NCI-H446 treated with DMSO at 0.1 percent for 48 hours (cell line): ENCODE measurements at regions not wholly inside any gene's neighbourhood (a gene's known extent, or its start where the extent isn't known, plus 50 kb on each side); places are given as distances from the start of the nearest gene placed in this dataset.
"Not testable (repeated sequence)": the region's sequence is repeated elsewhere in the genome, so short reads cannot be mapped to it uniquely, and the experiment has no call there.

Experiments
- DNase-seq: peaks from one replicate; lab custom pipeline; 2025; lab: John Stamatoyannopoulos, UW

GRCh38 chr2:239866350-239866749 is 158.8 kb downstream of the NDUFA10 start:
- DNase-seq = no peak

- DNase-seq = not testable (repeated sequence)
Observed at GRCh38 chr2:239865856-239866255, 159.3 kb downstream of the NDUFA10 start.

DNA sequence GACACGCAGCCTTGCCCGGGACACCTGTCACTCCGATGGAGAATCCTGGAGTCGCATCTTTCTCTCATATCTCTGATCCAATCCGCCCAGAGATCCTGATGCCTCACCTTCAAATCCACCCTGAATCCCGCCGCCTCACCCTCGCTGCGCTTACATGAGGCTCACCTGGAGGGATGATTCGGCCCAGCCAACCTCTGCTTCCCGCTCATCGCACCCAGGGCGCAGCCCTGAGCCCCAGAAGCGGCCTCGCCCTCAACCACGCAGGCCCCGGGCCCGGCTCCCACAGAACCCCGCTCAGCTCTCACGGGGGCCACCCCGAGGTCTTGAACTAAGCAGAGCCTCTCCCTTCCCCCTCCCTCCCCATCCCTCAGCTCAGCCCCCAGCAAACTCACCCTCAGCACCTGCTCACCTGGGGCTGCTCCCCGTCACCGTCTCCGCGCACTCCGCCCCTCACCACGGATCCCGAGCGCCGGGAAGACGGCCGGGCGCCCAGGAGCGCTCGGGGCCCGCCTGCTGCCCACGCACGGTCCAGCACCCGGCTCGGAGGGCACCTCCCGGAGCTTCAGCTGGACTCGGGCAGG is 160.0 kb downstream of the NDUFA10 start:
- no peak for DNase-seq

DNA sequence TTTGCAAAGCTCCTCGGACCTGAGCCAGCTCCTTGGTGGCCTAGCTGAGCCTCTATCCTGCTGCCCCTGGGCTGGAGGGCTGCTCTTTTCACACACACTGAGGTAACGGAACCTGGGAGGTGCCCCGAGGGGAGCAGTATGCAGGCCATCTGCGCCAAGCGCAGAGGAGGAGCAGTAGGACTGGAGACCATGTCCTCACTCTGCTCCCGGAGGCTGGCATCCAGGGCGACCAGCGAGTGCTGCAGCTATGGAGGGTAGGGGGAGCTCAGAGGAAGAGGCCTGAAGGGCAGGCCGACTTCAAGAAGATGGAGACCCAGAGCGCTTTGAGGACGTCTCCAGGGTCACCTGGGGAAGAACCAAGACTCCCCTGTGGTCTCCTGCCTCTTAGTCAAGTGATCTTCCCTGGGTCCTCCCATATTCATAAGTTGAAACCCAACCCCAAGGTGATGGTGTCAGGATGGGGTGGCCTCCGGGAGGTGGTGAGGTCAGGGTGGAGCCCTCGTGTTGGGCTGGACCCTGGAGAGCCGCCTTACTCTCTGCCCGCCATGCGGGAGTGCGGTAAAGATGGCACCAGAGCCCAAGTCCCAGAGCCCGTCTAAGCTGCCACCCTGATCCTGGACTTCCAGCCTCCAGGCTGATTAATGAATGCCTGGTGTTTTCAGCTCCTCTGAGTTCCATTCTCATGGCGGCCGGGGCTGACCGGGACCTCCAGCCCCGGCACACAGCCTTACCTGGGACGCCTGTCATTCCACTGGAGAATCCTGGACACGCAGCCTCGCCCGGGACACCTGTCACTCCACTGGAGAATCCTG is 160.7 kb downstream of the NDUFA10 start:
- DNase-seq = no peak

GRCh38 chr2:239862613-239863012 is 162.5 kb downstream of the NDUFA10 start:
- DNase-seq = no peak

GRCh38 chr2:239858179-239858578 is 167.0 kb downstream of the NDUFA10 start:
- no peak for DNase-seq

- DNase-seq = no peak
Observed at GRCh38 chr2:239857591-239857990, 167.6 kb downstream of the NDUFA10 start.

DNA sequence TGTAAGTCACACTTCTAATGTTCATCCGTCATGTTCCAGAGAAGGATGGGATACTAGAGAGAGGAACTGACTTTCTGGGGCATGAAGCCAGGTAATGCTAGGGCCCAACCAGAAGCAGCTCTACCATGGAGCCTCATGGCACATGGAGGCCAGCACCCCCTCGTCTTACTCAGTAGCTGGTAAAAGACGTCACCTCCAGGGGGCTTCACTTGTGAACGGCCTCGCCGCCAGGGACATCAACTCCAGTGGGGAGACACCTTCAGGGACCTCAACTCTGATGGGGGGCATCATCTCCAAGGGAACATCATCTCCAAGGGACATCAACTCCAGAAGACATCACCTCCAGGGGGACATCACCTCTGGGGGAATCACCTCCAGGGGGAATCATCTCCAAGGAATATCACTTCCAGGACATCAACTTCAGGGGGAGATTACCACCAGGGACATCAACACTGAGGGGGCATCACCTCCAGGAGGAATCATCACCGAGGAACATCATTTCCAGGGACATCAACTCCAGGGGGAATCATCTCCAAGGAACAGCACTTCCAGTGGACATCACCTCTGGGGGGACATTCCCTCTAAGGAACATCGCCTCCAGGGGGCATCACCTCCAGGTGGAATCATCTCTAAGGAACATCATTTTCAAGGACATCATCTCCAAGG is 168.4 kb downstream of the NDUFA10 start:
- no peak for DNase-seq

- DNase-seq = no peak
Observed at GRCh38 chr2:239855863-239856587, 169.1 kb downstream of the NDUFA10 start.

DNA sequence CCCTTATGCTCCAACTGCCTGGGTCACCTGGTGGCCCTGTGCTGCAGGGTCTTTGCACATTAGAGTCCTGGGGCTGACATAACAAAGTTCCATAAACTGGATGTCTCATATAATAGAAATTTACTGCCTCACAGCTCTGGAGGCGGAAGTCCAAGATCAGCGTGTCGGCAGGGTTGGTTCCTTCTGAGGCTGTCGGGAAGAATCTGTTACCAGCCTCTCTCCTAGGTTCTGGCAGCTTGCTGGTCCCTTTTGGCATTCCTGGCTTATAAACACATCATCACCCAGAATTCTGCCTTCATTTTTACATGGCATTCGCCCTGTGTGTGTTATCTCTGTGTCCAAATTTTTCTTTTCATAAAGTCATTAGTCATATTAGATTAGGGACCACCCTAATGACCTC is 170.5 kb downstream of the NDUFA10 start:
- no peak for DNase-seq

DNA sequence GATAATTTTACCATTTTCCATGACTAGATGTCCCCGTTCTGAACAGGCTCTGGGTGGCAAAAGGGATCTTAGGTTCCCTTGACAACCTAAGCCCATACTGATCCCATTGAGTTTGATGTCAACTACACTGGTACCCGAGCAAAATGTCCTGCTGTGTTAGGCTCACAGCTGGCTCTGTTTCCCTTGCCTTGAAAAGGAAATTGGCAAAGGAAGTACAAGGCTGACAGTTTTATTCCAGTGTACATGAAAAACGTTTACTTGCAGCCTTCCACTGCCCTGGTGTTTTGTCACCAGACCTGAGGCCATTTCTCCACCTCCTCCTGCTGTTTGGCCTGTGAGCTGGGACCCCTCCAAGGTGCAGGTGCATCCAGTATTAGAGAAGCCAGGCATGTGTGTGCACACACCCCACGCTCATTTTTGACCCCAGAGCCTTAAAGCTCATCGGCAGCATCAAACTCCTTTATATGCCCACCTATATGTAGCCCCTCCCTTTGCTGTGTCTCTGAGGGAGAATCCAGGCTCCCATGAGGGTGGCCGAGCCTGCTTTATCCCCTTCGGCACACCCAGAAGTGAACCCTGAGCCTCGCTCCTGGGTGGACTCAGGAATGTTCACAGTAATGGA is 171.3 kb downstream of the NDUFA10 start:
- no peak for DNase-seq

GRCh38 chr2:239853121-239853520 is 172.0 kb downstream of the NDUFA10 start:
- no peak for DNase-seq

DNA sequence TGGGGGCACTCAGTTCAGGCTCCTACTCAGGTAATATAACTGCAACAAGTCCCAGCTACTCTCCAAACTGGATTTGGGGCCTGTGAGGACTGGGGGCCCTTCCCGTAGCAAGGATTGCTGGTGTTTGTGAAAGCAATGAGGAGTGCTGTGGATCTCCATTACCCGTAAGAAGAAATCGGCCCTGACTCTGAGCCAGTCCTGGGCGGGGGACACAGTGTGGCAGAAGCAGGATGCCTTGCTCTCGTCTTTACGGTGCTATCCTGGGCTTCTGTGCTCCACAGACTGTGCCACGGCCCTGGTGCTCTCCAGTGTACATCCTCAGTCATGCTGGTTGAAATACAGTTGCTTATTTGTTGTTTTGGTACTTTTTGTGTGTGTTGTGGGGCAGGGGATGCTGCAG is 172.9 kb downstream of the NDUFA10 start:
- no peak for DNase-seq

DNA sequence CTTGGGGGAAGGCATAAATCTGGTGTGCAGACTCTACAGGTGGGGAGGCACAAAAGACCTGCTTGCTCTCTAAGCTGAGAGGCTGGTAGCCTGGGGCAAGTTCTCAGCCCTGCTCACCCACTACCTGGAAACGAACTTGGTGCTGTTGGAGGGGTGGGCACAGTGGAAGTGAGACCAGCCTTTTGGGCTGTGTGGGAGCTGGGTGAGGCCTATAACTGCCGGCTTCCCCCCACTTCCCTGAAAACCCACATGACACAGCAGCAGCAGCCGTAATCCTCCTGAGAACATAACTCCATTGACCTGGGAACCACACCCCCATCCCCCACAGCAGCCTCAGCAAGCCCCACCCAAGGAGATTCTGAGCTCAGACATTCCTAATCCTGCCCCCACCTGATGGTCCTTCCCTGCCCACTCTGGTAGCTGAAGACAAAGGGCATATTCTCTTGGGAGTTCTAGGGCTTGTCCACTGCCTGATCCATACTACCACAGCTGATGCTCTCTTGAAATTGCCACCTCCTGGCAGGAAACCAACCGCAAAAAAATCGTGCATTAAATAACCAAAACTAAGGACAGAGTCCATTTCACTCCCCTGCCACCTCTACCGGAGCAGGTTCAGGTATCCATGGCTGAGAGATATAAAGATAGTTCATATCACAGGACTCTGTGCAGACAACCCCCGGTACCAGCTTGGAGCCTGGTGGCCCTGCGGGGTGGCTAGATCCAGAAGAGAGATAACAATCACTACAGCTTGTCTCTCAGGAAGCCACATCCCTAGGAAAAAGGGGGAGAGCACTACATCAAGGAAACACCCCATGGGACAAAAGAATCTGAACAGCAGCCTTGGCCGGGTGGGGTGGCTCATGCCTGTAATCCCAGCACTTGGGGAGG is 178.1 kb downstream of the NDUFA10 start:
- no peak for DNase-seq

DNA sequence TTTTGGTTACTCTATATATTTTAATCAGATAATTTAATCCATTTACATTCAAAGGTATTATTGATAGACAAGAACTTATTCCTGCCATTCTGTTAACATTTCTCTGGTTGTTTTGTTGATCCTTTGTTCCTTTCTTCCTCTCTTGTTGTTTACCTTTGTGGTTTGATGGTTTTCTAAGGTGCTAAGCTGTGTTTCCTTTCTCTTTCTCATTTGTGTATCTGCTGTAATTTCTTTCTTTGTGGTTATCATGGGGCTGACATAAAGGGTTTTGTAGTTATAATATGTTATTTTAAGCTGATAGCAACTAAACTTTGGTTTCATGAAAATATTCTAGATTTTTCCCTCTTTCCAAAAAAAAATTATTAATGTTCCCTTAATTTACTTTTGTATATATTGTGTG is 179.2 kb downstream of the NDUFA10 start:
- no peak for DNase-seq

GRCh38 chr2:239839306-239839705 is 185.8 kb downstream of the NDUFA10 start:
- DNase-seq = no peak

- no peak for DNase-seq
Observed at GRCh38 chr2:239836021-239836765, 188.9 kb downstream of the NDUFA10 start.

- no peak for DNase-seq
Observed at GRCh38 chr2:239835056-239835455, 190.1 kb downstream of the NDUFA10 start.

DNA sequence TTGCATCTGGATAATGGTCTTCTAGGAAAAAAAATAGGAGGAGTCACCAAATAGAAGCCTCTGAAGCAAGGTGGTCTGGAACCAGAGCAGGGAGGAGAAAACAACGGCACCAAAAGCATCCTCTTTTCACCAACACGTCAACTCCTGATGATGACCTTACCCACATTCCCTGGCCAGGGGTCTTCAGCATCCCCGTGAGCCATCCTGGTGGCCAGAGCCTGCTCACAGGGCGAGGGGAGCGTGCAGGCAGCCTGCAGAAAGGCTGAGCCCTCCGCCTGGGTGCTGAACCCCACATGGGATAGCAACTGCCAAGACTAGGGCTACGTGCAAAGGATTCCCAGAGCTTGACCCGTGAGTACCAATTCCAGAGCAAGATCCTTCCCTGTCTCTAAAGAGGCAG is 191.0 kb downstream of the NDUFA10 start:
- DNase-seq = no peak
